T-helper 1 cell treated with Interleukin-12 subunit alpha and Interleukin-12 subunit beta and Interleukin-4 antibody, amounts not matched to agents 30 μg/mL and 1 μg/mL, for 36 hours (primary cell): ENCODE measurements at regions not wholly inside any gene's neighbourhood (a gene's known extent, or its start where the extent isn't known, plus 50 kb on each side); places are given as distances from the start of the nearest gene placed in this dataset.

Experiments used
- H3K27ac Mint-ChIP-seq: one replicate; pipeline ENCODE4 v1.8.0; 2021; ENCODE audit warnings: mild to moderate bottlenecking, mixed read lengths
- H3K27me3 Mint-ChIP-seq: one replicate; pipeline ENCODE4 v1.8.0; 2021; ENCODE audit warnings: low read depth, mixed read lengths
- H3K36me3 Mint-ChIP-seq: one replicate; pipeline ENCODE4 v1.8.0; 2021; ENCODE audit warnings: low read depth, mixed read lengths
- H3K4me1 Mint-ChIP-seq: one replicate; pipeline ENCODE4 v1.8.0; 2021; ENCODE audit warnings: low read depth, mixed read lengths
- H3K4me3 Mint-ChIP-seq: one replicate; pipeline ENCODE4 v1.8.0; 2021; ENCODE audit warnings: mild to moderate bottlenecking, moderate library complexity, mixed read lengths
- H3K9me3 Mint-ChIP-seq: one replicate; pipeline ENCODE4 v1.8.0; 2021; ENCODE audit warnings: mixed read lengths

DNA sequence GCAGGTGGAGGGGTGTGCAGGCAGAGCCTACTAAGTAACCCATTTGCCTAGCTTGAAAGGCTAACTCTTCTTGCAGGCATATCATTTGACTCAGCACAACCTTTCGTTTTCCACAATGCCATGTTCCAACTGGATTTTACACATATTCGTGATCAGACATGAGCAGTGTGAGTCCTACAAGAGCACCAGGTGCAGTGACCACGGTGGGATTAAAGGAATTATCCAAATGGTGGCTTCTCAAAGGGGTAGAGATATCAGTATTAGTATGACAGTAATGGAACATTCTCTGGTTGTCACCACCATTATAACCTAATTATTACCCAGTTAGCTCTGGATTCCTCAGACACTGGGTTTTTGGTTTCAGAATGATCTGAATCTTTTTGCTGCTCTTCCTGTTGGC lies 323.5 kb downstream of the LMO4 start:
- H3K27ac Mint-ChIP-seq = no peak overlapping the region
- H3K9me3 Mint-ChIP-seq = no peaks in the 10 kb centered on the region
- H3K27me3 Mint-ChIP-seq = no peaks in the 10 kb centered on the region
- no peak overlapping the region for H3K4me3 Mint-ChIP-seq
- no peaks in the 10 kb centered on the region for H3K4me1 Mint-ChIP-seq
- no peaks in the 10 kb centered on the region for H3K36me3 Mint-ChIP-seq

DNA sequence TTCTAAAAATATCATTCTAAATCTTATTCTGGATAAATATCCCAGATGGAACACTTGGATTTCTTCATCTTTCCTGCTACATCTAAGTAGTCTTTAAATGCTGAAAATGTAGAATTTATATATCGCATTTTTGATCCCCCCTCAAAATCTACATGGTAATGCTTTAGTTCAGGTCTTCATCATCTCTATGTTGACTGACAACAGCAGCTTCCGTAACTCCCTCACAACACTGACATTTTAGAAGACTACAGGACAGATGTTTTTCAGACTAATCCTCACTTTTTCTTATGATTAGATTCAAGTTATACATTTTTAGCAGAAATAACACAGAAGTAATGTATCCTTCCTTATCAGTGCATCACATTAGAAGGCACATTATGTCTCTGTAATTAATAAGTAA lies 336.5 kb downstream of the LMO4 start:
- no peaks in the 10 kb centered on the region for H3K36me3 Mint-ChIP-seq
- H3K4me1 Mint-ChIP-seq = no peaks in the 10 kb centered on the region

GRCh38 chr1:87666681-87667080 lies 338.0 kb downstream of the LMO4 start:
- no peaks in the 10 kb centered on the region for H3K36me3 Mint-ChIP-seq

More for the DNA sequence above, 336.5 kb downstream of the LMO4 start:
- Mint-ChIP-seq H3K9me3 (peaks cover 5% of the 10 kb centered on the region), H3K27me3 (no peaks in the 10 kb centered on the region), H3K4me3 (no peak overlapping the region), H3K27ac (no peak overlapping the region)

DNA sequence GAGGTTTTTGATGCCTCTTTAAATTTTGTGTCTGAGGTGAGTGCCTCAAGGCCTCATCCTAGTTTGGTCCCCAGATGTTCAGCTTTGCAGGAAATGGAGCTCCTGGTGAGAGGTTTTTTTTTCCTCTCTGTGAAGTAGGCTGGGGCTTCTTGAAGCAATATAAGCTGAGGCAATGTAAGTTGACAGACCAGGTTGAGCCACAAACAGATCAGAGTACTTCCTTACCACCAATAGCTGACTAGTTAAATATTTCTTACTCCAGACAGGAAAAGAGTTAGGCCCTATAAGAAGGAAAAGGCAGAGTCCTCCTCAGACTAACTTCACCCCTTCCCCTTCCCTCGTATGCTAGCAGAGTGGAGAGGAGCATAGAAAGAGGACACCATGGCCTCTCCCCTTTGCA lies 341.0 kb downstream of the LMO4 start:
- Mint-ChIP-seq H3K9me3 (no peaks in the 10 kb centered on the region), H3K4me3 (no peak overlapping the region), H3K4me1 (no peaks in the 10 kb centered on the region), H3K27me3 (no peaks in the 10 kb centered on the region), H3K36me3 (no peaks in the 10 kb centered on the region), H3K27ac (no peak overlapping the region)

More at GRCh38 chr1:87666681-87667080, 338.0 kb downstream of the LMO4 start:
- no peak overlapping the region for H3K27ac Mint-ChIP-seq
- H3K4me1 Mint-ChIP-seq = no peaks in the 10 kb centered on the region
- no peak overlapping the region for H3K4me3 Mint-ChIP-seq
- H3K27me3 Mint-ChIP-seq = no peaks in the 10 kb centered on the region
- no peaks in the 10 kb centered on the region for H3K9me3 Mint-ChIP-seq

DNA sequence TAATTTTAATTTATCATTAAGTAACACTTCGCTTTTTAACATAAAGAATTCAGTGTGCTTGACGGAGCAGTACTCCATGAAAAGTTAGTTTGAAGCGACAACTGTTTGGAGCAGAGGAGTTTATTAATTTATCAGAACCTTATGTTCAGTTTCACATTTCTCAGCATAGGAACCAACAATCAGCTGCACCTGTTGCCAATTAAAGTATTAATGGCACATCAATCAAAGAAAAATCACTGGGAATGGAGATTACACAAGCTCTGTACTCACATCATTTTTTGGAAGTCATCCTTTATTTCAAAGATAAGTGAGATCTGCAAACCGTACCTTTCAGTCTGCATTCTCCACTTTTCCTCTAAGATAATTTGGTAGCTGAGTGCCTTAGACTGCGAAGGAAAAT lies 344.6 kb downstream of the LMO4 start:
- Mint-ChIP-seq H3K9me3 (no peaks in the 10 kb centered on the region), H3K36me3 (no peaks in the 10 kb centered on the region), H3K4me3 (no peak overlapping the region), H3K27me3 (no peaks in the 10 kb centered on the region), H3K4me1 (no peaks in the 10 kb centered on the region), H3K27ac (no peak overlapping the region)

DNA sequence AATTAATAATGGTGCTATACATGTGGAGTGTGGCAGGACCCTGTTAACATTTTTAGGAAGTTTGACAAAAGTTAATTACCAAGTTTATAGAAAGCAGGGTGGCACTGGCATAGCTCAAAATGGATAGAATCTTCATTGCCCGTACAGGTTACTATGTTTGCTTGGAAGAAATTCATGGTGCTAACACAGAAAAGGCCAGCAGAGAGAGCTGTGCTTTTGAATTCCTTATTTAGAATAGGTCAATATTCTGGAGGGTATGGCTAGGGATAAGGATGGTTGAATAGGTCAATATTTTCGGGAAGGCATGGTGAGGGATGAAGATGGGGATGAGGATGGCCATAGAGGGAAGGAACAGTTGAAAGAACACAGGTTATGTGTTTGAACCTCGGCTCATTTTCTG lies 345.1 kb downstream of the LMO4 start:
- Mint-ChIP-seq H3K36me3 (no peaks in the 10 kb centered on the region), H3K27me3 (no peaks in the 10 kb centered on the region), H3K27ac (no peak overlapping the region), H3K4me3 (no peak overlapping the region), H3K4me1 (no peaks in the 10 kb centered on the region), H3K9me3 (no peaks in the 10 kb centered on the region)

DNA sequence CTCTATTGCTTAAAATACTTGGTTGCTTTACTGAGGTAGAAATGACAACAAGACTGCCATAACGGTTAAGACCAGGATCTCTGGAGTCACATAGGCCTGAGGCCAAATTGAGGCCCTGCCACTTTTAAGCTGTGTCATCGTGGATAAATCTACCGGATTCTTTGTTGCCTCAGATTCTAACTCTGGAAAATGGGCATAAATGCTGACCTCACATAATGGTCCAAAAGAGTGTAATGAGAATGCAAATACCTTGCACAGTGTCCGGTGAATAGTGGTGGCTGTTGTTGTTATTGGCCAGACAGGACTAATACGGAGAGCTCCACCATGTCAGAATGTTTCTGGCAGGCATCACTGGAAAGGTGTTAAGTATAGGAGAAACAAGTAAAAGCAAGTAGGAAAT lies 346.1 kb downstream of the LMO4 start:
- Mint-ChIP-seq H3K27ac (no peak overlapping the region), H3K4me3 (no peak overlapping the region), H3K4me1 (no peaks in the 10 kb centered on the region), H3K9me3 (no peaks in the 10 kb centered on the region), H3K36me3 (no peaks in the 10 kb centered on the region), H3K27me3 (no peaks in the 10 kb centered on the region)

DNA sequence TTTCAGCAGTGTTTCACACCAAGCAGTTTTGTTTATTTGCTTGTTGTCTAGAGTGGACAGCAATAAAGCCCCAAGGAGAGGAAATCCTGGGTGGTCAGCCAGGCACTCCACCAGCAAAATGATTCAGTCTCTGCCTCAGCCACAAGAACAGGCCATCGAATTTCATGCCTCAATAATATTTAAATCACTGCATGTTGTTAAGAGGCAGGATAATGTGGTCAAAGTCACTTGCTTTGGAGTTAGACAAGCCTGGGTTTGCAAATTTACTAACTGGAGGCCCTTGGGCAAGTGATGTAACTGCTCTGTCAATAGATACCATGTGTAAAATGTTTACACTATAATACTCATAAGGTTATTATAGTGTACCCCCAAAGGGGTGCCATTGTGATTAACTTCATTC lies 349.6 kb downstream of the LMO4 start:
- no peak overlapping the region for H3K4me3 Mint-ChIP-seq
- no peaks in the 10 kb centered on the region for H3K27me3 Mint-ChIP-seq
- no peak overlapping the region for H3K27ac Mint-ChIP-seq
- no peaks in the 10 kb centered on the region for H3K36me3 Mint-ChIP-seq
- no peaks in the 10 kb centered on the region for H3K4me1 Mint-ChIP-seq
- H3K9me3 Mint-ChIP-seq = no peaks in the 10 kb centered on the region

DNA sequence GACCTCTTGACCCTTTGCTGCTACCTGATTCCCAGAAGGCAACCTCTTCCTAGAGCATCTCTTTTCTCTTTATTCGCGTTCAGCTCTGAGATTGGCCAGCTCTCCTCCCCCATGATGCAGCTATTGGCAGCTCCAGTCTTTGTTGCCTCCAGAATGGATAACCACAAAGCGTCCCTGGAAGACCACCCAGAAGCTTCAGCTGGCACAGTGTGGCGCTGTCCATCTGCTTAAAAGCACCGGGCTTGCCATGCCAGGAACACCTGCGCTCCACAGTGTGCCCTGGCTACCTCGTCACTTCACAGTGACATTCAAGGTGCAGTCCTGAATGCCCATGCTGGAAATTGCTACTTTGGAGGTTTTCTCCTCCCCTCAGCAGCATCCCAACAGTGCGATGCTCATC lies 353.9 kb downstream of the LMO4 start:
- no peaks in the 10 kb centered on the region for H3K27me3 Mint-ChIP-seq
- no peak overlapping the region for H3K27ac Mint-ChIP-seq
- H3K9me3 Mint-ChIP-seq = no peaks in the 10 kb centered on the region
- no peaks in the 10 kb centered on the region for H3K4me1 Mint-ChIP-seq
- no peak overlapping the region for H3K4me3 Mint-ChIP-seq
- H3K36me3 Mint-ChIP-seq = no peaks in the 10 kb centered on the region

DNA sequence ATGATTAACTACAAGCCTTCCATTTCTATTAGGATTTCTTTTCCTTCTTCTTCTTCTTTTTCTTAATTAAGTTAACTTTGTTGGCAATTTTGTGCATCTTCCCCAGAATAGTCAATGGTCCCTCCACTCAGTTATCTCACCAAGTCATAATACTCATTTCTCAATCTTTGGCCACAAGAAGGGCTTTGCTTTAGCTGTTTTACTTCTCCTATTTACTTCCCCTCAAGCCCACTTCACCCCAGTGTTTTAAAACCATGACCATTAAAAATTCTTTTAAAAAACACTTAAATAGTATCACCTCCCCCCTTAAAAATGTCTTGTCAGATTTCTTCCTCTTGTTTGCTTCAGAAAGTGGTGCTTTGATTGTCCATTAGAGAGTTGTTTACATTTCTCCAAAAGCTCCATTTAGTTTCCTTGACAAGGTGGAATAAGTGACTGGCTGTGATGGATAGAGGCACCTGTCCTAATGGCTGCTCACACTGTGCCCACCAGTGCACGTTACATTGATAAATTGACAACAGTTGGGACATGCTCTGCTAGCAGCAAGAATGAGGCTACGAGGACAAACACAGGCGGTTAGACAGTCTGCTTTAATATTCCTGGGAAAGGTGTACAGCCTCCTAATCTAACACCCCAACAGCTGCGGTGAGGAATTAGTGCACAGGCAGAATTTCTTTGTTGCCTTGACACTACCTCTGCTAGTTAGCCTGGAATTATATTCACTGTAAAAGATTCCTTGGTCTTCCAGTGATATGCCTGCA lies 354.7 kb downstream of the LMO4 start:
- no peak overlapping the region for H3K4me3 Mint-ChIP-seq

DNA sequence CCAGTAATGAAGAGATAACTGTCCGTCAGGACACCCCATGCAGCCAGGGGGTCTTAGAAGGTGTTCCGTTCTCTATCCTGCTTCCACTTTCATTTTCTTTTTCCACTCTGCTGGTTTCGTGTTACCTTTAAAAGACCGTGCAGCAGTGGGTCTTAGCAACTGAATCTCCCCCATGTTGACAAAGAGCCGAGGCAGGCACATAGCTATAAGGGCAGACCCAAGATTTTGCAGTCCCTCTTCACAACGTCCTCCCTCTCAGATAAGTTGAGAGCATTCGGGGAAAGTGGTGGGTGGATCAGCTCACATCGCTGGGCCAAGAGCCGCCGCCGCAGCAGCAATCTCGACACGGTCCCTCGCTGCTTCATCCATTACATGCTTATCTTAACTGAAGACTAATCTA lies 355.5 kb downstream of the LMO4 start:
- Mint-ChIP-seq H3K4me1 (no peaks in the 10 kb centered on the region), H3K4me3 (peak overlapping the region; percentile 61), H3K27me3 (no peaks in the 10 kb centered on the region), H3K36me3 (no peaks in the 10 kb centered on the region), H3K27ac (peak overlapping the region; percentile 21), H3K9me3 (no peaks in the 10 kb centered on the region)

More for the DNA sequence above, 354.7 kb downstream of the LMO4 start:
- Mint-ChIP-seq H3K27ac (no peak overlapping the region), H3K36me3 (no peaks in the 10 kb centered on the region), H3K9me3 (no peaks in the 10 kb centered on the region), H3K27me3 (no peaks in the 10 kb centered on the region), H3K4me1 (no peaks in the 10 kb centered on the region)

GRCh38 chr1:87684713-87685205 lies 356.1 kb downstream of the LMO4 start:
- Mint-ChIP-seq H3K27ac (no peak overlapping the region), H3K27me3 (no peaks in the 10 kb centered on the region), H3K4me1 (no peaks in the 10 kb centered on the region), H3K36me3 (no peaks in the 10 kb centered on the region), H3K9me3 (no peaks in the 10 kb centered on the region), H3K4me3 (peak overlapping the region; percentile 61)

DNA sequence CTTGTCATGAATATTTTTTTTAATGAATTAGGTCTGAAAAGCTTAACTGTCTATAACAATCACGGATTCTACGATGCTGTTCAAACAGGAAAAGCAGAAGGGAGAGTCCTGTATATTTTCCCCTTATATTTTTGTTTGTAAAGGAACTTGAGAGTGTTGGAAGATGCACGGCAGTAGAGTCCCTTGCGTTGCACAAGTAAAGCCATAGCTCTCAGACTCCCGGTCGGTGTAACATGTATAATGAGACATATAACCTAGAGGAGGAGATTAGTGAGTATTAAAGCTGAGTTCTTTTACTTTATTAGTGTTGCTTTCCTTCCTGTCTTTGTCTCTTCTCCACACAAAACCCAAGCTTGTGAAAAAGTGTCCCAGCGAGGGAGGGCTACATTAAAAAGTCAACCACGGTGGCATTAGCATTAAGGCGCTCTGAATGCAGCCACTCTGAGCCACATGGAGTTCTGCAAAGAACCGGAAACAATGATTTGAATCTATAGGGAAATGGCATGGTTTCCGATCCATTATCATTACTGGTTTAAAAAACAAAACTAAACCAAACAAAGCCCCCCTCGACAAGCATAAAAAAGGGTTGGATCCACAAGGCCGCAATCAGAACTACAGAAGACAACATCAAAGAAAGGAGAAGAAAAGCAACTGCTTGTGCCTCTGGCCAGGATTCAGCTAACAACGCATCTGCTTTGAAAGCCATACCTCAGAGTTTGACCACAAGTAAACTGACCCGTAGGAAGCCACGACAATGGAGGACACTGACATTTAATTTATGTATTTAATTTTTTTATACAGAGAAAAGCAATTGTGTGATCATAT lies 356.8 kb downstream of the LMO4 start:
- H3K4me1 Mint-ChIP-seq = no peaks in the 10 kb centered on the region
- H3K36me3 Mint-ChIP-seq = no peaks in the 10 kb centered on the region
- no peaks in the 10 kb centered on the region for H3K27me3 Mint-ChIP-seq
- H3K4me3 Mint-ChIP-seq = no peak overlapping the region
- H3K27ac Mint-ChIP-seq = no peak overlapping the region
- no peaks in the 10 kb centered on the region for H3K9me3 Mint-ChIP-seq

- H3K27me3 Mint-ChIP-seq = no peaks in the 10 kb centered on the region
- H3K36me3 Mint-ChIP-seq = no peaks in the 10 kb centered on the region
- H3K27ac Mint-ChIP-seq = no peak overlapping the region
- H3K4me3 Mint-ChIP-seq = no peak overlapping the region
- H3K4me1 Mint-ChIP-seq = no peaks in the 10 kb centered on the region
- no peaks in the 10 kb centered on the region for H3K9me3 Mint-ChIP-seq
These were observed 357.4 kb downstream of the LMO4 start for GRCh38 chr1:87686136-87686495.

GRCh38 chr1:87686671-87687070 lies 358.0 kb downstream of the LMO4 start:
- Mint-ChIP-seq H3K27me3 (no peaks in the 10 kb centered on the region), H3K4me1 (no peaks in the 10 kb centered on the region), H3K9me3 (no peaks in the 10 kb centered on the region), H3K4me3 (no peak overlapping the region), H3K27ac (no peak overlapping the region), H3K36me3 (no peaks in the 10 kb centered on the region)
